H9 (cell line): ENCODE measurements at regions not wholly inside any gene's neighbourhood (a gene's known extent, or its start where the extent isn't known, plus 50 kb on each side); places are given as distances from the start of the nearest gene placed in this dataset.

Experiments
- DNase-seq: peaks from one replicate; pipeline ENCODE4 v3.0.0-alpha.2; 2017
- H2AFZ ChIP-seq: one replicate; pipeline ENCODE4 v1.6.1; 2013; ENCODE audit warnings: mild to moderate bottlenecking, low read length, control low read depth, moderate library complexity
- H2AK5ac ChIP-seq: 2 replicates; pipeline ENCODE4 v1.6.1; 2013; ENCODE audit warnings: low read length, control low read depth, mixed read lengths; ENCODE audit not compliant: insufficient read length
- H2BK120ac ChIP-seq: one replicate; pipeline ENCODE4 v1.6.1; 2013; ENCODE audit warnings: low read depth, mild to moderate bottlenecking, low read length, control low read depth, inconsistent platforms; ENCODE audit not compliant: poor library complexity, severe bottlenecking
- H2BK12ac ChIP-seq: 2 replicates; pipeline ENCODE4 v1.6.1; 2013; ENCODE audit warnings: low read length, control low read depth, mixed read lengths, low read depth; ENCODE audit not compliant: insufficient read length
- H2BK15ac ChIP-seq: 2 replicates; pipeline ENCODE4 v1.6.1; 2013; ENCODE audit warnings: low read depth, low read length, control low read depth
- H2BK20ac ChIP-seq: one replicate; pipeline ENCODE4 v1.6.1; 2013; ENCODE audit warnings: low read depth, mild to moderate bottlenecking, low read length, control low read depth, inconsistent platforms; ENCODE audit not compliant: poor library complexity, severe bottlenecking
- H2BK5ac ChIP-seq: 2 replicates; pipeline ENCODE4 v1.6.1; 2013; ENCODE audit warnings: low read length, control low read depth, mixed read lengths; ENCODE audit not compliant: insufficient read length
- H3K14ac ChIP-seq: 2 replicates; pipeline ENCODE4 v1.6.1; 2013; ENCODE audit warnings: low read length, control low read depth; ENCODE audit not compliant: insufficient read depth
- H3K18ac ChIP-seq: 2 replicates; pipeline ENCODE4 v1.6.1; 2013; ENCODE audit warnings: low read depth, mild to moderate bottlenecking, mixed read lengths, low read length, control low read depth; ENCODE audit not compliant: insufficient read length
- H3K23ac ChIP-seq: 2 replicates; pipeline ENCODE4 v1.6.1; 2013; ENCODE audit warnings: low read length, control low read depth, mixed read lengths, low read depth; ENCODE audit not compliant: insufficient read length
- H3K23me2 ChIP-seq: 2 replicates; pipeline ENCODE4 v1.6.1; 2013; ENCODE audit warnings: low read depth, mild to moderate bottlenecking, mixed read lengths, low read length, control low read depth; ENCODE audit not compliant: insufficient read length, poor library complexity, severe bottlenecking
- H3K27ac ChIP-seq: 2 replicates; pipeline ENCODE4 v1.5.1; 2013; ENCODE audit warnings: low read length, control low read depth, mixed read lengths, low read depth; ENCODE audit not compliant: insufficient read length
- H3K27me3 ChIP-seq: 2 replicates; pipeline ENCODE4 v1.6.1; 2013; ENCODE audit warnings: low read length, control low read depth, inconsistent platforms; ENCODE audit not compliant: insufficient read depth
- H3K4ac ChIP-seq: 2 replicates; pipeline ENCODE4 v1.6.1; 2013; ENCODE audit warnings: low read depth, mild to moderate bottlenecking, control low read depth, inconsistent platforms, low read length, moderate library complexity
- H3K4me1 ChIP-seq: 2 replicates; pipeline ENCODE4 v1.6.1; 2013; ENCODE audit warnings: low read length, control low read depth, inconsistent platforms; ENCODE audit not compliant: insufficient read depth
- H3K4me2 ChIP-seq: 2 replicates; pipeline ENCODE4 v1.6.1; 2013; ENCODE audit warnings: low read length, control low read depth, mixed read lengths; ENCODE audit not compliant: insufficient read length, insufficient read depth
- H3K56ac ChIP-seq: 2 replicates; pipeline ENCODE4 v1.6.1; 2013; ENCODE audit warnings: low read depth, mild to moderate bottlenecking, mixed read lengths, low read length, control low read depth; ENCODE audit not compliant: insufficient read length
- H3K79me1 ChIP-seq: 2 replicates; pipeline ENCODE4 v1.6.1; 2013; ENCODE audit warnings: low read depth, mild to moderate bottlenecking, moderate library complexity, low read length, control low read depth, inconsistent platforms; ENCODE audit not compliant: insufficient read depth, poor library complexity, severe bottlenecking
- H3K79me2 ChIP-seq: 2 replicates; pipeline ENCODE4 v1.6.1; 2013; ENCODE audit warnings: low read length, control low read depth, inconsistent platforms; ENCODE audit not compliant: insufficient read depth
- H3K9ac ChIP-seq: 2 replicates; pipeline ENCODE4 v1.6.1; 2013; ENCODE audit warnings: low read length, control low read depth, mixed read lengths; ENCODE audit not compliant: insufficient read length; ENCODE audit errors: extremely low read depth
- H3K9me3 ChIP-seq: one replicate; pipeline ENCODE4 v1.6.1; 2013; ENCODE audit warnings: low read depth, low read length, inconsistent platforms; ENCODE audit not compliant: control insufficient read depth
- H3T11ph ChIP-seq: one replicate; pipeline ENCODE4 v1.6.1; 2013; ENCODE audit warnings: mild to moderate bottlenecking, low read length, control low read depth, inconsistent platforms
- H4K20me1 ChIP-seq: one replicate; pipeline ENCODE4 v1.6.1; 2013; ENCODE audit not compliant: control insufficient read depth, insufficient read length, insufficient read depth
- H4K5ac ChIP-seq: 2 replicates; pipeline ENCODE4 v1.6.1; 2013; ENCODE audit warnings: low read depth, mild to moderate bottlenecking, mixed read lengths, low read length, control low read depth; ENCODE audit not compliant: insufficient read length
- H4K8ac ChIP-seq: replicated peaks from 2 replicates; pipeline ENCODE4 v1.6.1; 2013; ENCODE audit warnings: low read length, control low read depth, mixed read lengths, low read depth; ENCODE audit not compliant: insufficient read length
- H4K91ac ChIP-seq: 2 replicates; pipeline ENCODE4 v1.6.1; 2013; ENCODE audit warnings: low read depth, mild to moderate bottlenecking, moderate library complexity, mixed read lengths, low read length, control low read depth; ENCODE audit not compliant: insufficient read length
- H3K27ac Mint-ChIP-seq, 3 experiments: 2 replicates in 2 of 3; 3 replicates in 1 of 3; pipeline ENCODE4 v1.8.0; 2020 to 2021; ENCODE audit warnings: mixed read lengths in 3 of 3, mild to moderate bottlenecking in 1 of 3, moderate library complexity in 1 of 3
- H3K27me3 Mint-ChIP-seq: 2 replicates; pipeline ENCODE4 v1.8.0; 2021; ENCODE audit warnings: low read depth, mild to moderate bottlenecking, moderate library complexity, mixed read lengths
- H3K36me3 Mint-ChIP-seq, 3 experiments: 2 replicates in 2 of 3; 3 replicates in 1 of 3; pipeline ENCODE4 v1.8.0; 2020 to 2021; ENCODE audit warnings: low read depth in 3 of 3, mixed read lengths in 3 of 3; ENCODE audit not compliant: insufficient read depth in 1 of 3
- H3K4me1 Mint-ChIP-seq, 2 experiments: 2 replicates each; pipeline ENCODE4 v1.8.0; 2020; ENCODE audit warnings: mixed read lengths in 2 of 2
- H3K4me3 Mint-ChIP-seq, 2 experiments: 2 replicates in 1 of 2; 3 replicates in 1 of 2; pipeline ENCODE4 v1.8.0; 2020 to 2021; ENCODE audit warnings: mild to moderate bottlenecking in 2 of 2, mixed read lengths in 2 of 2, moderate library complexity in 1 of 2
- H3K9me3 Mint-ChIP-seq, 2 experiments: 2 replicates in 1 of 2; 3 replicates in 1 of 2; pipeline ENCODE4 v1.8.0; 2020; ENCODE audit warnings: mild to moderate bottlenecking in 2 of 2, mixed read lengths in 2 of 2, moderate library complexity in 1 of 2
- CTCF ChIP-seq: fragments of 200-600 bp; sonication (generic); conservative IDR thresholded peaks from 3 replicates; pipeline ENCODE4 v1.8.0; 2021; ENCODE audit warnings: antibody characterized with exemption, mild to moderate bottlenecking
- WGBS: extraction: QIAGEN DNeasy Blood & Tissue Kit; methylation state at CpG from one replicate; pipeline ENCODE4 v1.1.7; 2013; ENCODE audit warnings: missing lambda C conversion rate, low lambda C conversion rate, mixed read lengths; ENCODE audit not compliant: insufficient read length; ENCODE audit errors: extremely low coverage; 5-methylcytosine and 5-hydroxymethylcytosine counted together

GRCh38 chr18:79615586-79615985 lies 64.0 kb upstream of the CTDP1 start:
- Histone ChIP-seq H2BK5ac (no peak overlapping the region), H2BK15ac (no peak overlapping the region), H3K9ac (no peak overlapping the region), H3K79me1 (no peaks in the 10 kb centered on the region), H2AFZ (no peak overlapping the region), H3K79me2 (no peaks in the 10 kb centered on the region), H3K14ac (no peak overlapping the region), H3K27me3 (no peaks in the 10 kb centered on the region), H2BK20ac (no peak overlapping the region), H3K23ac (no peak overlapping the region), H3K4me2 (no peak overlapping the region), H3K4me1 (peaks cover 3% of the 10 kb centered on the region; the same call in 1 of the 2 replicates), H4K8ac (no peak overlapping the region), H3T11ph (no peak overlapping the region), H3K23me2 (no peaks in the 10 kb centered on the region), H4K91ac (no peak overlapping the region), H3K27ac (no peak overlapping the region), H4K20me1 (peaks cover 2% of the 10 kb centered on the region), H4K5ac (no peak overlapping the region), H3K4ac (no peak overlapping the region), H3K56ac (no peak overlapping the region), H2AK5ac (no peak overlapping the region), H2BK12ac (no peak overlapping the region), H3K18ac (no peak overlapping the region), H2BK120ac (no peak overlapping the region), H3K9me3 (peaks cover 11% of the 10 kb centered on the region)
- Mint-ChIP-seq H3K9me3 (no peaks in the 10 kb centered on the region; a peak in 1 of 5 replicates), H3K27ac (no peak overlapping the region), H3K27me3 (no peaks in the 10 kb centered on the region), H3K36me3 (no peaks in the 10 kb centered on the region), H3K4me3 (no peak overlapping the region), H3K4me1 (peaks cover 5 to 9% of the 10 kb centered on the region in 2 experiments)
- no peak for DNase-seq
- WGBS: no CpG with 5 or more reads among the region's 7 CpGs
- no peak for TF ChIP-seq CTCF
